ENCODE measurements at regions not wholly inside any gene's neighbourhood (a gene's known extent, or its start where the extent isn't known, plus 50 kb on each side); places are given as distances from the start of the nearest gene placed in this dataset.

GRCh38 chr10:128885573-128886555, 581.2 kb upstream of the MGMT start:
- DNase-seq, result no peak

GRCh38 chr10:128887856-128888255, 579.2 kb upstream of the MGMT start:
- DNase-seq, result no peak

- DNase-seq, result no peak
Observed at GRCh38 chr10:128892005-128892404, 575.0 kb upstream of the MGMT start.

GRCh38 chr10:128894641-128895040, 572.4 kb upstream of the MGMT start:
- DNase-seq, result no peak

GRCh38 chr10:128895473-128895872, 571.6 kb upstream of the MGMT start:
- DNase-seq, result no peak

GRCh38 chr10:128896116-128896795, 570.8 kb upstream of the MGMT start:
- no peak for DNase-seq

- DNase-seq, result no peak
Observed at GRCh38 chr10:128896963-128897362, 570.1 kb upstream of the MGMT start.

GRCh38 chr10:128897401-128898129, 569.5 kb upstream of the MGMT start:
- no peak for DNase-seq

- DNase-seq, result no peak
Observed at GRCh38 chr10:128898133-128898915, 568.7 kb upstream of the MGMT start.

GRCh38 chr10:128898916-128899195, 568.2 kb upstream of the MGMT start:
- no peak for DNase-seq

- no peak for DNase-seq
Observed at GRCh38 chr10:128900456-128900855, 566.6 kb upstream of the MGMT start.

- no peak for DNase-seq
Observed at GRCh38 chr10:128901236-128901635, 565.8 kb upstream of the MGMT start.

- no peak for DNase-seq
Observed at GRCh38 chr10:128902031-128902710, 564.9 kb upstream of the MGMT start.

GRCh38 chr10:128907155-128907941, 559.7 kb upstream of the MGMT start:
- no peak for DNase-seq

GRCh38 chr10:128908099-128908498, 558.9 kb upstream of the MGMT start:
- no peak for DNase-seq

GRCh38 chr10:128908499-128908898, 558.5 kb upstream of the MGMT start:
- DNase-seq, result no peak

- no peak for DNase-seq
Observed at GRCh38 chr10:128912568-128913311, 554.3 kb upstream of the MGMT start.

- DNase-seq, result no peak
Observed at GRCh38 chr10:128914681-128915080, 552.4 kb upstream of the MGMT start.

- DNase-seq, result no peak
Observed at GRCh38 chr10:128915630-128916029, 551.4 kb upstream of the MGMT start.

GRCh38 chr10:128916383-128916782, 550.7 kb upstream of the MGMT start:
- DNase-seq, result no peak
